Large intestine (tissue), 3 donors: ENCODE measurements at regions not wholly inside any gene's neighbourhood (a gene's known extent, or its start where the extent isn't known, plus 50 kb on each side); places are given as distances from the start of the nearest gene placed in this dataset.
"Not testable (repeated sequence)": the region's sequence is repeated elsewhere in the genome, so short reads cannot be mapped to it uniquely, and the experiment has no call there.

Experiments
- DNase-seq, 2 donors: peaks; one replicate each; pipeline versions ENCODE4 v3.0.0 to v3.0.0-alpha.2; 2013
- H3K27ac ChIP-seq: one replicate; pipeline ENCODE4 v1.5.1; 2013; ENCODE audit warnings: low read length
- H3K27me3 ChIP-seq: 2 replicates; pipeline ENCODE4 v1.6.1; 2013; ENCODE audit warnings: low read length; ENCODE audit not compliant: control insufficient read depth, insufficient read depth
- H3K36me3 ChIP-seq: 2 replicates; pipeline ENCODE4 v1.6.1; 2013; ENCODE audit warnings: low read length; ENCODE audit not compliant: control insufficient read depth, insufficient read depth
- H3K4me1 ChIP-seq: one replicate; pipeline ENCODE4 v1.6.1; 2013; ENCODE audit warnings: low read length; ENCODE audit not compliant: control insufficient read depth, insufficient read depth
- H3K4me3 ChIP-seq: one replicate; pipeline ENCODE4 v1.5.1; 2013; ENCODE audit warnings: low read length
- H3K9me3 ChIP-seq: one replicate; pipeline ENCODE4 v1.6.1; 2013; ENCODE audit warnings: mild to moderate bottlenecking, low read depth, low read length, moderate library complexity; ENCODE audit not compliant: control insufficient read depth
- WGBS: methylation state at CpG from one replicate; pipeline ENCODE4 v1.1.5; 2013; ENCODE audit warnings: low lambda C conversion rate; ENCODE audit not compliant: insufficient coverage; 5-methylcytosine and 5-hydroxymethylcytosine counted together

DNA sequence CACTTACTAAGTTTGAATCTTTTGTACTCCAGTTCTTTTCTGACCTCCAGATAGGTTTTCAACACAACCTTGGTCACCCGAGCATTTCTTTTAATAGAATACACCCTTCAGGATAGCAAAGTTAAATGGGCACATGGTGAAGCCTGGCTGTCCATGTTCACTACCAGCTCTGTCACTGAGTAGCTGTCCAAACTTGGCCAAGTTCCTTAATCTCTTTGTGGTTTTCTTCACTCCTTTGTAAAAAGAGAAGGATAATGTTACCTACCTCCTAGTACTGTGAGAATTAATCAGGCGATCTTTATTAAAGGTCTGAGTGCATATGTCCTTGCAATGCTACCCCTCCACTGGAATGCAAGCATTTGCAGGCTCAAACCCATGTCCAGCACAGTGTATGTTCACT, 128.1 kb upstream of the PTPRZ1 start:
- WGBS, result no CpG with 5 or more reads among the region's 2 CpGs
- Histone ChIP-seq H3K27me3 (no peaks in the 10 kb centered on the region), H3K4me3 (no peak overlapping the region), H3K27ac (no peak overlapping the region), H3K9me3 (no peaks in the 10 kb centered on the region), H3K4me1 (no peaks in the 10 kb centered on the region), H3K36me3 (no peaks in the 10 kb centered on the region)
- no peak for DNase-seq

DNA sequence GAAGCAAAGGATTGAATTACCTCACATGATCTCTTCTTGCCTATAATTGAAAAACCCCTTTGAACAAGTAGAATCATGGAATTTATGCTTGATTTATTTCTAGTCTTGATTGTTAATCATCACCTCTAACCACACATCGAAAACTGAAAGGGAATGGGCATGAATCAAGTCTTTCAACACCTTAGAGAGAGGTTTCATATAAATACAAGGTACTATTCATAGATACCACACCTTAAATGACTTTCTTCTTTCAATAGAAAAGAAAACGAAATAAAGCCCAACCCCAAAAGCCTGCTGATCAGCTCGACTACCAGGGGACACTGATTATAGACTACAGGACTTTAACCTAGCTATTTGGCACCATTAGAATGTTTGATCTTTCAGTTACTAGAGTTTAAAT, 128.6 kb upstream of the PTPRZ1 start:
- DNase-seq, result no peak
- Histone ChIP-seq H3K9me3 (no peaks in the 10 kb centered on the region), H3K27me3 (no peaks in the 10 kb centered on the region), H3K36me3 (no peaks in the 10 kb centered on the region), H3K4me3 (no peak overlapping the region), H3K27ac (no peak overlapping the region), H3K4me1 (no peaks in the 10 kb centered on the region)
- 17% methylated on average over 1 of the region's 3 CpGs for WGBS

DNA sequence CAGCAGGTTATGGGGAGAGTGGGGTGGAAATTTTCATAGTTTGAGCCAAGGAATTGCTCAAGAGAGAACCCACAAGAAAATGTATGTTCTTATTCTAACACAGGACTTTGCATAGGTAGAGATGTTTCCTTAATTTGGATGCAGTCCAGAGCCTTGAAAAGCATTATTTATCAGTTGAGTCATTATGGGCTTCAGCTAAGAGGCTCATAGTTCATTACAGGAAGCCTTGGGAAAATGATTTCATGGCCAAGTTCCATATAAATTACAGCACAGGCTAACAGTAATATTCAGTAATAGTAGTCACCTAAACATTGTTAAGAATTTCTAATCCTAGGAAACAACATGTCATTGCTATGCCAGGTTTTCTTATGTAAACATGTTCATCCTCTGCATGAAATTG, 131.1 kb upstream of the PTPRZ1 start:
- Histone ChIP-seq H3K9me3 (no peaks in the 10 kb centered on the region), H3K4me3 (no peak overlapping the region), H3K27ac (no peak overlapping the region), H3K4me1 (no peaks in the 10 kb centered on the region), H3K36me3 (no peaks in the 10 kb centered on the region), H3K27me3 (no peaks in the 10 kb centered on the region)
- DNase-seq, result no peak

DNA sequence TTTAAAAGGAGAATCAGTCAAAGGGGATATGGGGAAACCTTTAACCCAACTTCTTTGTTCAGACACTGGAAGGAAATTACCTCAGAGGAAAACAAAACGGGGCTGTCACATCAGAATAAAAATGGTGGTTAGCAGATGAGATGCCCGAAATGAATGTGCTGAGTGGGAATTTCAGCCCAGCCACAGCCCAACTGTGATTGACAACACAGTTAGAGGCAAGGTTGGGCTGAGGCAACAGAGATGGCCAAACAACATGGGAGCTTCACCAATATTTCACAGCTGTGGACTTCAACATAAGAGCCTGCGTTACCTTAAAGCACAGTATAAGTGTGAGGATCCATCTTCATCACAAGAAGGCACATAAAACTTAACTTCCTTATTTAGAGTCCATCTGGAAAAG, 133.5 kb upstream of the PTPRZ1 start:
- WGBS, result 100% methylated on average over 1 of the region's 3 CpGs
- H3K4me3 ChIP-seq, result no peak overlapping the region
- H3K4me1 ChIP-seq, result no peaks in the 10 kb centered on the region
- H3K9me3 ChIP-seq, result no peaks in the 10 kb centered on the region
- no peaks in the 10 kb centered on the region for H3K36me3 ChIP-seq
- no peak for DNase-seq
- no peaks in the 10 kb centered on the region for H3K27me3 ChIP-seq
- no peak overlapping the region for H3K27ac ChIP-seq

DNA sequence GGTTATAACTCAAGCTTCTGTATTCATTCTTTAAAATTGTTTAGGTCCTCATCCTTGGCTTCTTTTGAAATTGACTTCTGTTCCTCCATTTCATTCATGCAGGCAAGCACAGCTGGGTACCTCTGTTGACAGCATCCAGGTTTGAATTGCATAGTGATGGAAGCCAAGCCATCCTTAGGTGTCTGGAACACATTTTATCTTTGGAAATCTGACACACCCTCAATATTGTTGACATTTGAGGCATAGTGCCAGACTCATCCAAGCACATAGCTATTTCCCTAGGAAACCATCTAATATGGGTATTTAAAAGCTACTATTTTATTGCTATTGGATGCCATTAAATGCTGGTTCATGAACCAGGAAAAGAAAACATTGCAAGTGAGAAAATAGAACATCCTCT, 142.1 kb upstream of the PTPRZ1 start:
- Histone ChIP-seq H3K36me3 (no peaks in the 10 kb centered on the region), H3K4me3 (no peak overlapping the region), H3K9me3 (peaks cover 13% of the 10 kb centered on the region), H3K27ac (no peak overlapping the region), H3K27me3 (no peaks in the 10 kb centered on the region), H3K4me1 (peaks cover 9% of the 10 kb centered on the region)
- DNase-seq, result no peak

- H3K4me3 ChIP-seq, result no peak overlapping the region
Observed at GRCh38 chr7:121714559-121715303, 158.2 kb upstream of the PTPRZ1 start.

DNA sequence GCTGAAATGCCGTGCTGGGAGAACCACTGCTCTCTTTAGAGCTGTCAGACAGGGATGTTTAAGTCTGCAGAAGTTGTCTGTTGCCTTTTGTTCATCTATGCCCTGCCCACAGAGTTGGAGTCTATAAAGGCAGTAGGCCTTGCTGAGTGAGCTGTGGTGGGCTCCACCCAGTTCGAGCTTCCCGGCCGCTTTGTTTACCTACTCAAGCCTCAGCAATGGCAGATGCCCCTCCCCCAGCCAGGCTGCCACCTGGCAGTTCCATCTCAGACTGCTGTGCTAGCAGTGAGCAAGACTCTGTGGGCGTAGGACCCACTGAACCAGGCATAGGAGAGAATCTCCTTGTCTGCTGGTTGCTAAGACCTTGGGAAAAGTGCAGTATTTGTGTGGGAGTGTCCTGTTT, 160.0 kb upstream of the PTPRZ1 start:
- H3K36me3 ChIP-seq, H3K4me3 ChIP-seq, H3K27me3 ChIP-seq, H3K27ac ChIP-seq, H3K9me3 ChIP-seq: not testable (repeated sequence)
- no CpG with 5 or more reads among the region's 5 CpGs for WGBS
- DNase-seq, result peak; percentile 15 to 31
- peaks cover 24% of the 10 kb centered on the region for H3K4me1 ChIP-seq

More at GRCh38 chr7:121714559-121715303, 158.2 kb upstream of the PTPRZ1 start:
- peak overlapping the region; percentile 65 for H3K27ac ChIP-seq
- no peaks in the 10 kb centered on the region for H3K36me3 ChIP-seq
- peaks cover 9% of the 10 kb centered on the region for H3K9me3 ChIP-seq
- H3K27me3 ChIP-seq, result no peaks in the 10 kb centered on the region
- DNase-seq, result peak; percentile 90 to 96
- peaks cover 28% of the 10 kb centered on the region for H3K4me1 ChIP-seq
- WGBS, result 33% methylated on average over 1 of the region's 3 CpGs

DNA sequence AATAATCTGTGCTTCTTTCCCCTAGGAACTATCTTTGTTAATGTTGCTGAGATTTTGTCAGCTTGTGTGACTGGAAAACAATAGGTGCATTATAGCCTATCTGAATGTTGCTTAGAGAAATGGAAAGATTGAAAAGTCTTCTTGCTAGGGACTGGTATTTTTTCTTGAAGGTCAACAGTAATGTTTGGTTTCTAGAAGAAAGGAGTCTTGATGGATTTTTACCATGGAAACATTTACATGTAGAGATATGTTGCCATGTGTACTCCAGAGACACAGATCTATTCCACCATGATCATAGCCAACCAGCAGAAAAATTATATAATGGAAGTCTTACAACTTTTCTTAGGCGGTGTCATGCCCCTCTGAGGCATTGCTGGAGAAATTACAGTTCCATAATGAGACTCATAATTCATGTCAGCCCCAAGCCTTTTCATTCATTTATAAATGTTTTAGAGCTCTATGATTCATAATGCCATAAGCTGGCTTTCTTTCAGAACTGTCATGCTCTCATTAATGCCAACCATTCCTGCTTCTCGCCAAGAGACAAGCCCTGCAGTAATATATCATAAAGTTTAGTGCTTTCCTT, 175.1 kb upstream of the PTPRZ1 start:
- H3K27ac ChIP-seq, result no peak overlapping the region
- no peak for DNase-seq
- no peaks in the 10 kb centered on the region for H3K27me3 ChIP-seq
- H3K4me1 ChIP-seq, result no peaks in the 10 kb centered on the region
- 89% methylated on average over 2 of the region's 2 CpGs for WGBS
- H3K36me3 ChIP-seq, result no peaks in the 10 kb centered on the region
- H3K4me3 ChIP-seq, result no peak overlapping the region
- no peaks in the 10 kb centered on the region for H3K9me3 ChIP-seq

DNA sequence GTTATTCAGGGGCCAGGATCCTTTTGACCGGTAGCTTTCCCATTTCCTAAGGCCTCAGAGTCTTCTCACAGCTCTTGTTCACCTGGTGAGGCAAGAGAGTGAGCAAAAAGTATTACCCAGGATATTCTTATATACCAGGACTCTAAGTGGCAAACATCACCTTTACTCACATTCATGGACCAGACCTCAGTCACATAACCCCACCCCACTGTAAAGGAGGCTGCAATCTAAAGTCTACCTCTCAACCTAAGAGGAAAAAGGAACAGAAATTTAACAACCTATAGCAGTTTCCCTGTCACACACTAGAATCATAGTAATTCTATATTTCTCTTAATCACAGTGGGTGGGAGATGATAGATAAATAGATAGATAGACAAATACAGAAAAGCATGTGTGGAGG, 176.0 kb upstream of the PTPRZ1 start:
- no CpG with 5 or more reads among the region's 1 CpG for WGBS
- Histone ChIP-seq H3K27ac (no peak overlapping the region), H3K9me3 (no peaks in the 10 kb centered on the region), H3K27me3 (no peaks in the 10 kb centered on the region), H3K4me1 (no peaks in the 10 kb centered on the region), H3K36me3 (no peaks in the 10 kb centered on the region), H3K4me3 (no peak overlapping the region)
- DNase-seq, result no peak

GRCh38 chr7:121689749-121690148, 183.2 kb upstream of the PTPRZ1 start:
- no peaks in the 10 kb centered on the region for H3K4me1 ChIP-seq
- DNase-seq, result no peak
- no peak overlapping the region for H3K4me3 ChIP-seq
- 88% methylated on average over 3 of the region's 3 CpGs for WGBS
- H3K36me3 ChIP-seq, result no peaks in the 10 kb centered on the region
- H3K27ac ChIP-seq, result no peak overlapping the region
- H3K9me3 ChIP-seq, result peaks cover 2% of the 10 kb centered on the region
- H3K27me3 ChIP-seq, result no peaks in the 10 kb centered on the region

GRCh38 chr7:121681700-121682099, 191.3 kb upstream of the PTPRZ1 start:
- H3K4me1 ChIP-seq, result no peaks in the 10 kb centered on the region
- H3K36me3 ChIP-seq, result no peaks in the 10 kb centered on the region
- 100% methylated on average over 1 of the region's 3 CpGs for WGBS
- no peak overlapping the region for H3K27ac ChIP-seq
- peaks cover 2% of the 10 kb centered on the region for H3K9me3 ChIP-seq
- no peak overlapping the region for H3K4me3 ChIP-seq
- DNase-seq, result no peak
- H3K27me3 ChIP-seq, result no peaks in the 10 kb centered on the region
